Parathyroid adenoma (tissue), 2 donors: ENCODE measurements at regions not wholly inside any gene's neighbourhood (a gene's known extent, or its start where the extent isn't known, plus 50 kb on each side); places are given as distances from the start of the nearest gene placed in this dataset.

Source experiments
- H2AFZ ChIP-seq: fragments of 300-600 bp; sonication (generic); one replicate; pipeline ENCODE4 v1.7.0; 2017; ENCODE audit warnings: antibody characterized with exemption, mild to moderate bottlenecking
- H3K27ac ChIP-seq: fragments of 300-600 bp; sonication (generic); one replicate; pipeline ENCODE4 v1.7.0; 2017
- H3K27me3 ChIP-seq: fragments of 300-600 bp; sonication (generic); one replicate; pipeline ENCODE4 v1.7.0; 2017; ENCODE audit warnings: low read length; ENCODE audit not compliant: control insufficient read depth, insufficient read depth
- H3K36me3 ChIP-seq: fragments of 300-600 bp; sonication (generic); one replicate; pipeline ENCODE4 v1.7.0; 2017; ENCODE audit warnings: low read length; ENCODE audit not compliant: control insufficient read depth, insufficient read depth
- H3K4me1 ChIP-seq: fragments of 300-600 bp; sonication (generic); one replicate; pipeline ENCODE4 v1.7.0; 2017; ENCODE audit warnings: control low read depth
- H3K4me2 ChIP-seq: fragments of 300-600 bp; sonication (generic); one replicate; pipeline ENCODE4 v1.7.0; 2017; ENCODE audit warnings: low read length
- H3K4me3 ChIP-seq: fragments of 300-600 bp; sonication (generic); one replicate; pipeline ENCODE4 v1.7.0; 2017; ENCODE audit warnings: low read depth, low read length
- H3K79me2 ChIP-seq: fragments of 300-600 bp; sonication (generic); one replicate; pipeline ENCODE4 v1.7.0; 2017; ENCODE audit warnings: control low read depth
- H3K9ac ChIP-seq: fragments of 300-600 bp; sonication (generic); one replicate; pipeline ENCODE4 v1.7.0; 2017; ENCODE audit warnings: mild to moderate bottlenecking
- H3K9me3 ChIP-seq: fragments of 300-600 bp; sonication (generic); one replicate; pipeline ENCODE4 v1.7.0; 2017; ENCODE audit warnings: low read length; ENCODE audit not compliant: control insufficient read depth
- CTCF ChIP-seq: fragments of 300-600 bp; sonication (generic); IDR thresholded peaks from one replicate; pipeline ENCODE4 v1.7.0; 2017; ENCODE audit warnings: antibody characterized with exemption, mild to moderate bottlenecking
- donor health status: primary hyperparathyroidism.

DNA sequence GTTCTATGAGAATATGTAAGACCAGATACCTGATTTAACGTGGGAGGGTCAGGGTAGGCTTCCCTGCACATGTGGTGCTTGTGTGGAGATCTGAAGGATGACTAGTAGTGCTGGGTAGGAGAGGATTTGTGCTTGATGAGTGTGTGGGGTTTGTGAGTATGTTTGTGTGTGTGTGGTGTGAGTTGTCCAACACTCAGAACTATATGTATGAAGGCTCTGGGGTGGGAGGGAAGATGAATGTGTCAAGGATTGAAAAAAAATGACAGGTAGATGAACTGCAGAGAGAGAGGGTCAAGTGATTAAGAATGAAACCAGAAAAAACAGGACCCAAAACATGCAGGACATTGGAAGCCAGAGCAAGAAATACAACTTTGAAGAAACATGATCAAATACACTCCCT lies 154.6 kb upstream of the NR3C1 start:
- Histone ChIP-seq H3K79me2 (no peaks in the 10 kb centered on the region), H3K4me1 (no peaks in the 10 kb centered on the region), H3K9ac (no peak overlapping the region), H3K27me3 (no peaks in the 10 kb centered on the region), H3K4me2 (no peak overlapping the region), H3K27ac (no peak overlapping the region), H3K36me3 (no peaks in the 10 kb centered on the region), H2AFZ (no peak overlapping the region), H3K9me3 (no peaks in the 10 kb centered on the region), H3K4me3 (no peak overlapping the region)
- TF ChIP-seq CTCF = no peak

- Histone ChIP-seq H3K4me3 (no peak overlapping the region), H3K4me1 (no peaks in the 10 kb centered on the region), H3K4me2 (no peak overlapping the region), H2AFZ (no peak overlapping the region), H3K79me2 (no peaks in the 10 kb centered on the region), H3K27me3 (no peaks in the 10 kb centered on the region), H3K9ac (no peak overlapping the region), H3K9me3 (no peaks in the 10 kb centered on the region), H3K36me3 (no peaks in the 10 kb centered on the region), H3K27ac (no peak overlapping the region)
- no peak for TF ChIP-seq CTCF
Observed at GRCh38 chr5:143557061-143557818, 153.8 kb upstream of the NR3C1 start.

DNA sequence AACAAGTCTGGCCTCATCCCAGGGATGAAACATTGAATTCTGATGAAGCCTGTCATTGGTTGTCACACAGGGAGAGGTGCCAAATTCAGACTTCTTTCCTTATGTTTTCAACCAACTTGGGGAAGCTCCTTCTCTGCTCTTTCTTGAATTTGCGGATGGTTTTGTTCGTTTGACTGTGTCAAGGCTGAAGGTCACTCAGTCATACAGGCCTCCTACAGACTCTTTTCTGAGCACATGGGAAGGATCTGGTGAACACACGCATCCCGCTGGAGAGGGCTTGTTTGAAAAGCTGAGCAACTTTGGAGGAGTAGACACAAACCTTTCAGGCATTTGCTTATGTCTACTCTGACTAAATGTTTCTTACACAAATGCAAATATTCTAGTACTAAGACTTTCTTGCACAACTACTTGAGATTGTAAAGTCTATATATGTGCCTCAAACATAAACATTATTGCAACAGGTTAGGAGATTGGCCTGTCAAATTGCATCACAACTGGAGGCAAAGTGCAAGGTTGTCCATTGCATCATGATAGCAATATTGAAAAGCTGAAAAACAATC lies 151.5 kb upstream of the NR3C1 start:
- no peak overlapping the region for H3K9ac ChIP-seq
- no peaks in the 10 kb centered on the region for H3K27me3 ChIP-seq
- H3K27ac ChIP-seq = no peak overlapping the region
- H3K4me1 ChIP-seq = no peaks in the 10 kb centered on the region
- no peaks in the 10 kb centered on the region for H3K79me2 ChIP-seq
- no peaks in the 10 kb centered on the region for H3K36me3 ChIP-seq
- H2AFZ ChIP-seq = no peak overlapping the region
- no peak for TF ChIP-seq CTCF
- no peak overlapping the region for H3K4me3 ChIP-seq
- H3K9me3 ChIP-seq = no peaks in the 10 kb centered on the region
- no peak overlapping the region for H3K4me2 ChIP-seq

GRCh38 chr5:143554187-143554717 lies 150.8 kb upstream of the NR3C1 start:
- no peak overlapping the region for H3K9ac ChIP-seq
- H3K4me2 ChIP-seq = no peak overlapping the region
- H3K4me3 ChIP-seq = no peak overlapping the region
- H3K9me3 ChIP-seq = no peaks in the 10 kb centered on the region
- H3K4me1 ChIP-seq = no peaks in the 10 kb centered on the region
- no peak overlapping the region for H3K27ac ChIP-seq
- no peak overlapping the region for H2AFZ ChIP-seq
- no peaks in the 10 kb centered on the region for H3K36me3 ChIP-seq
- no peak for TF ChIP-seq CTCF
- no peaks in the 10 kb centered on the region for H3K27me3 ChIP-seq
- no peaks in the 10 kb centered on the region for H3K79me2 ChIP-seq
